ENCODE measurements at regions not wholly inside any gene's neighbourhood (a gene's known extent, or its start where the extent isn't known, plus 50 kb on each side); places are given as distances from the start of the nearest gene placed in this dataset.

DNA sequence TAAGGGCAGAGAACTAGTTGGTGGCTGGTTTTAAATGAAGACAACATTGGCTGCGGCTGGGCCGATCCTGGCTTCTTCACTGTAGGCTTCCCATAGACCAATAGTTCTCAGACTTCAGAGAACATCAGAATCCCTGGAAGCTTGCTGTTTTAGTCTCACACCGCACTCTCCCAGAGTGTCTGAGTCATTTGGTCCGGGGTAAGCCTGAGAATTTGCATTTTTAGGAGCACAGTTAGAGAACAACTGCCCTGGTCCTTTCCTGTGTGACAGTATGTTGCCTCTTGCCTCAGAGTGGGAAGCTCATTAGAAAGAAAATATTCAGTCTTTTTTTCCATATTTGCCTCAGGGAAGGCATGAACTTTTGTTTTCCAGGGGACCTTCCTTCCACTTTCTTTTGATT lies 137.1 kb upstream of the GAREM1 start:
- TF ChIP-seq, protein P1, sequence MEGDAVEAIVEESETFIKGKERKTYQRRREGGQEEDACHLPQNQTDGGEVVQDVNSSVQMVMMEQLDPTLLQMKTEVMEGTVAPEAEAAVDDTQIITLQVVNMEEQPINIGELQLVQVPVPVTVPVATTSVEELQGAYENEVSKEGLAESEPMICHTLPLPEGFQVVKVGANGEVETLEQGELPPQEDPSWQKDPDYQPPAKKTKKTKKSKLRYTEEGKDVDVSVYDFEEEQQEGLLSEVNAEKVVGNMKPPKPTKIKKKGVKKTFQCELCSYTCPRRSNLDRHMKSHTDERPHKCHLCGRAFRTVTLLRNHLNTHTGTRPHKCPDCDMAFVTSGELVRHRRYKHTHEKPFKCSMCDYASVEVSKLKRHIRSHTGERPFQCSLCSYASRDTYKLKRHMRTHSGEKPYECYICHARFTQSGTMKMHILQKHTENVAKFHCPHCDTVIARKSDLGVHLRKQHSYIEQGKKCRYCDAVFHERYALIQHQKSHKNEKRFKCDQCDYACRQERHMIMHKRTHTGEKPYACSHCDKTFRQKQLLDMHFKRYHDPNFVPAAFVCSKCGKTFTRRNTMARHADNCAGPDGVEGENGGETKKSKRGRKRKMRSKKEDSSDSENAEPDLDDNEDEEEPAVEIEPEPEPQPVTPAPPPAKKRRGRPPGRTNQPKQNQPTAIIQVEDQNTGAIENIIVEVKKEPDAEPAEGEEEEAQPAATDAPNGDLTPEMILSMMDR (IDR thresholded peaks at IDR 0.05), result no peak
- TF ChIP-seq POLR2A (IDR thresholded peaks at IDR 0.05), result no peak

Data from adrenal gland (tissue), 5 donors.